ENCODE measurements at regions not wholly inside any gene's neighbourhood (a gene's known extent, or its start where the extent isn't known, plus 50 kb on each side); places are given as distances from the start of the nearest gene placed in this dataset.
A peak's percentile ranks its signal among the peaks of the same experiment; 100 is the strongest.

- no peak for TF ChIP-seq CTCF (IDR thresholded peaks at IDR 0.05)
- peak overlapping the region in 1 of 2 donors; percentile 76 for H3K27ac ChIP-seq (ENCODE audit: low read depth in 1 of 2, low read length in 2 of 2)
- Mint-ChIP-seq H3K36me3 (peaks cover under 1 to 2% of the 10 kb centered on the region in 2 donors), H3K4me3 (peak overlapping the region; percentile 71 to 89), H3K9me3 (peaks cover 0 to 2% (median 0%) of the 10 kb centered on the region in 7 donors), H3K27ac (peak overlapping the region; percentile 88 to 95 (median 92)), H3K4me1 (peaks cover 51% of the 10 kb centered on the region), H3K27me3 (ENCODE audit: low read depth in 3 of 3) (peaks cover 0 to 36% (median 0%) of the 10 kb centered on the region in 3 donors)
- WGBS (ENCODE audit: insufficient coverage), result no CpG with 5 or more reads among the region's 3 CpGs
- H2AFZ ChIP-seq (ENCODE audit: insufficient read depth, low read depth, low read length, poor library complexity, severe bottlenecking), result no peak overlapping the region
- no peaks in the 10 kb centered on the region for H3K9me3 ChIP-seq (replicated peaks in 1 of 2; ENCODE audit: control insufficient read depth in 1 of 2, insufficient read depth in 1 of 2, low read length in 2 of 2)
- peak; percentile 68 to 85 (median 84) for DNase-seq
- H3K36me3 ChIP-seq (replicated peaks in 1 of 2; ENCODE audit: control insufficient read depth in 1 of 2, insufficient read depth in 2 of 2, low read length in 2 of 2), result no peaks in the 10 kb centered on the region
- H3K9ac ChIP-seq (ENCODE audit: insufficient read depth, low read length, poor library complexity, severe bottlenecking), result no peak overlapping the region
- no peaks in the 10 kb centered on the region for H4K20me1 ChIP-seq (ENCODE audit: insufficient read depth, low read length)
- intact Hi-C loops (cut with micrococcal nuclease), result no loop called here
- peaks cover 54 to 63% of the 10 kb centered on the region in 2 donors for H3K4me1 ChIP-seq (ENCODE audit: control insufficient read depth in 1 of 2, insufficient read depth in 2 of 2, low read length in 2 of 2)
- peaks cover 0 to 53% of the 10 kb centered on the region in 2 donors for H3K27me3 ChIP-seq (ENCODE audit: control insufficient read depth in 2 of 2, insufficient read depth in 2 of 2, low read length in 2 of 2)
- peaks cover 69% of the 10 kb centered on the region for H3K79me2 ChIP-seq (ENCODE audit: insufficient read depth, low read length)
- H3K4me3 ChIP-seq (replicated peaks in 1 of 3; ENCODE audit: low read depth in 2 of 3, low read length in 3 of 3), result peak overlapping the region; percentile 52 to 97 (median 76)
- H3K4me2 ChIP-seq (replicated peaks; ENCODE audit: extremely low read depth, low read length, poor library complexity, severe bottlenecking), result peak overlapping the region; percentile 73
These were observed 566.4 kb upstream of the DIPK2B start for GRCh38 chrX:45766981-45767501.

GRCh38 chrX:45765767-45766166 is 565.1 kb upstream of the DIPK2B start:
- Histone ChIP-seq H3K27ac (ENCODE audit: low read depth in 1 of 2, low read length in 2 of 2) (no peak overlapping the region), H2AFZ (ENCODE audit: insufficient read depth, low read depth, low read length, poor library complexity, severe bottlenecking) (no peak overlapping the region), H3K4me2 (replicated peaks; ENCODE audit: extremely low read depth, low read length, poor library complexity, severe bottlenecking) (peak overlapping the region; percentile 25), H3K79me2 (ENCODE audit: insufficient read depth, low read length) (peaks cover 82% of the 10 kb centered on the region), H3K9ac (ENCODE audit: insufficient read depth, low read length, poor library complexity, severe bottlenecking) (no peak overlapping the region), H3K9me3 (replicated peaks in 1 of 2; ENCODE audit: control insufficient read depth in 1 of 2, insufficient read depth in 1 of 2, low read length in 2 of 2) (no peaks in the 10 kb centered on the region), H3K4me1 (ENCODE audit: control insufficient read depth in 1 of 2, insufficient read depth in 2 of 2, low read length in 2 of 2) (peaks cover 48 to 60% of the 10 kb centered on the region in 2 donors), H3K27me3 (ENCODE audit: control insufficient read depth in 2 of 2, insufficient read depth in 2 of 2, low read length in 2 of 2) (peaks cover 0 to 52% of the 10 kb centered on the region in 2 donors), H3K36me3 (replicated peaks in 1 of 2; ENCODE audit: control insufficient read depth in 1 of 2, insufficient read depth in 2 of 2, low read length in 2 of 2) (no peaks in the 10 kb centered on the region), H3K4me3 (replicated peaks in 1 of 3; ENCODE audit: low read depth in 2 of 3, low read length in 3 of 3) (no peak overlapping the region), H4K20me1 (ENCODE audit: insufficient read depth, low read length) (no peaks in the 10 kb centered on the region)
- Mint-ChIP-seq H3K27me3 (ENCODE audit: low read depth in 3 of 3) (peaks cover 0 to 36% (median 0%) of the 10 kb centered on the region in 3 donors), H3K4me1 (peaks cover 47% of the 10 kb centered on the region), H3K9me3 (no peaks in the 10 kb centered on the region), H3K36me3 (peaks cover 4 to 5% of the 10 kb centered on the region in 2 donors), H3K4me3 (peak overlapping the region in 1 of 2 donors; percentile 56), H3K27ac (peak overlapping the region in 3 of 7 donors; percentile 25 to 69 (median 51))
- no CpG with 5 or more reads among the region's 4 CpGs for WGBS (ENCODE audit: insufficient coverage)
- DNase-seq, result peak in 1 of 3 donors; percentile 19
- no peak for TF ChIP-seq CTCF (IDR thresholded peaks at IDR 0.05)
- intact Hi-C loops (cut with micrococcal nuclease), result no loop called here
